ENCODE measurements at regions not wholly inside any gene's neighbourhood (a gene's known extent, or its start where the extent isn't known, plus 50 kb on each side); places are given as distances from the start of the nearest gene placed in this dataset.

DNA sequence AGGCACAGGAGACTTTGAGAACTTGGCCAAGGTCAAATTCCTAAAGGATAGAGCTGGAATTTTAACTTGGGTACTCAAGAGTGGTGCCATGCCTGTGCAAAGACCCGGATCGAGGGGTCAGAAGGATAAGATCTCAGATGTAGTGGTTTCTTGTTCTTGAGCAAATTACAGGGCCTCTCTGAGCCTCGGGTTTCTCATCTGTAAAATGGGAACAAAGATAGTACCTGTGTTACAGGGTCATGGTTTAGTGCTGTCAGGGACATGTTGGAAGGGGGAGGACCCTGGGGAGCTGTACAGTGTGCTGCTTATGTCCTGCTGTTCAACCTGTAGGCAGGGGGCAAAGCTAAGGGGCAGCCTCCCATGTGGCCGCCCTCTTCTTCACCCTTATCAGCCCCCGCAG lies 173.5 kb upstream of the HAAO start:
- DNase-seq = no peak
- TF ChIP-seq, protein P1, sequence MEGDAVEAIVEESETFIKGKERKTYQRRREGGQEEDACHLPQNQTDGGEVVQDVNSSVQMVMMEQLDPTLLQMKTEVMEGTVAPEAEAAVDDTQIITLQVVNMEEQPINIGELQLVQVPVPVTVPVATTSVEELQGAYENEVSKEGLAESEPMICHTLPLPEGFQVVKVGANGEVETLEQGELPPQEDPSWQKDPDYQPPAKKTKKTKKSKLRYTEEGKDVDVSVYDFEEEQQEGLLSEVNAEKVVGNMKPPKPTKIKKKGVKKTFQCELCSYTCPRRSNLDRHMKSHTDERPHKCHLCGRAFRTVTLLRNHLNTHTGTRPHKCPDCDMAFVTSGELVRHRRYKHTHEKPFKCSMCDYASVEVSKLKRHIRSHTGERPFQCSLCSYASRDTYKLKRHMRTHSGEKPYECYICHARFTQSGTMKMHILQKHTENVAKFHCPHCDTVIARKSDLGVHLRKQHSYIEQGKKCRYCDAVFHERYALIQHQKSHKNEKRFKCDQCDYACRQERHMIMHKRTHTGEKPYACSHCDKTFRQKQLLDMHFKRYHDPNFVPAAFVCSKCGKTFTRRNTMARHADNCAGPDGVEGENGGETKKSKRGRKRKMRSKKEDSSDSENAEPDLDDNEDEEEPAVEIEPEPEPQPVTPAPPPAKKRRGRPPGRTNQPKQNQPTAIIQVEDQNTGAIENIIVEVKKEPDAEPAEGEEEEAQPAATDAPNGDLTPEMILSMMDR (IDR thresholded peaks at IDR 0.05) = no peak
- H3K27me3 Mint-ChIP-seq (ENCODE audit: low read depth, poor library complexity) = peaks cover 9% of the 10 kb centered on the region
- no peak overlapping the region for H3K4me3 Mint-ChIP-seq
- H3K27ac Mint-ChIP-seq = no peak overlapping the region
- H3K9me3 Mint-ChIP-seq = no peaks in the 10 kb centered on the region
- peaks cover 71% of the 10 kb centered on the region for H3K4me1 Mint-ChIP-seq
- H3K36me3 Mint-ChIP-seq (ENCODE audit: low read depth) = no peaks in the 10 kb centered on the region

DNA sequence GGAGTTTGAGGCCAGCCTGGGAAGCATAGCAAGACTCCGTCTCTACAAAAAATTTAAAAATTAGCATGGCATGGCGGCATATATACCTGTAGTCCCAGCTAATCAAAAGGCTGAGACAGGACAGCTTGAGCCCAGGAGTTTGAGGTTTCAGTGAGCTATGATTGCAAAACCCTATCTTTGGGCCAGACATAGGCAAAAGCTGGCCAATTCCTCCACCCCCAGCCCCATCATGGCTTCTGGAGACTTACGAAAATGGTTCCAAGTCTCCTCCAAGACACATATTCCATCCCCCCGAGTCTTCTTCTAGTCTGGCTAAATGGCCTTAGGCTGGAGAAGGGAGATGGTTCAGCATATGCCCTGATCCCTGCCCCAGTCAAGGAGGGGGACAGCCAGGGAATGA lies 172.8 kb upstream of the HAAO start:
- TF ChIP-seq, protein P1 (IDR thresholded peaks at IDR 0.05) = no peak

DNA sequence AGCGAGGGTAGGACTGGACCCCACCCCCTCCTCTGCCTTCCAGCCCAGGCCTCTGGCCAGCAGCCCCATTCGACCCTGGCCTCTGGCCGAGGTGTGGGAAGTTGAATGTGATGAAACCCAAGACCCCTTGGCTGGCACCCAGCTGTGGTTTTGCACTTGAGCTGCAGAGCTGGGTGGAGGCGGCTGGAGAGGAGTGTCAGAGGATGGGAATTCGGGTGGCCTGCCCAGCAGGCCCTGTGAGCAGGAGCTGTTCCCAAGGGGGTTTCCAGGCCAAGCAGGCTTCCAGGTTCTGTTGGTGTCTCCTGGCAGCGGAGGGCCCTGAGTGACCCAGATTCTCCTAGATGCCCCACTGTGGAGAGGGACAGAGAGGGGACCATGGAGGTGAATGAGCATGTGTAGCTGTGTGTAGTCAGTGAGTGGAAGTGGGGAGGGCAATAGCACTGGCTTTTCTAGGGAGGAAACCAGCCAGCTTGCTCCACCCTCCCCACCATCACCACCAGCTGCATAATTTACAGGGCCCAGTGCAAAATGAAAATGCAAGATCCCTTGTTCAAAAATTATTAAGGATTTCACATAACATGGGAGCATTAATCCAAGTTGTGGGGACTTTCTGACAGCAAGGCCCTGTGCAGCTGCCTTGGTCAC lies 172.2 kb upstream of the HAAO start:
- DNase-seq = no peak
- Mint-ChIP-seq H3K27me3 (ENCODE audit: low read depth, poor library complexity) (peaks cover 6% of the 10 kb centered on the region), H3K4me3 (no peak overlapping the region), H3K27ac (no peak overlapping the region), H3K4me1 (peaks cover 76% of the 10 kb centered on the region), H3K9me3 (no peaks in the 10 kb centered on the region), H3K36me3 (ENCODE audit: low read depth) (no peaks in the 10 kb centered on the region)
- TF ChIP-seq, protein P1 (IDR thresholded peaks at IDR 0.05) = no peak

More for the DNA sequence above, 172.8 kb upstream of the HAAO start:
- no peak overlapping the region for H3K4me3 Mint-ChIP-seq
- peaks cover 76% of the 10 kb centered on the region for H3K4me1 Mint-ChIP-seq
- H3K9me3 Mint-ChIP-seq = no peaks in the 10 kb centered on the region
- peaks cover 9% of the 10 kb centered on the region for H3K27me3 Mint-ChIP-seq (ENCODE audit: low read depth, poor library complexity)
- no peak for DNase-seq
- no peaks in the 10 kb centered on the region for H3K36me3 Mint-ChIP-seq (ENCODE audit: low read depth)
- H3K27ac Mint-ChIP-seq = no peak overlapping the region

DNA sequence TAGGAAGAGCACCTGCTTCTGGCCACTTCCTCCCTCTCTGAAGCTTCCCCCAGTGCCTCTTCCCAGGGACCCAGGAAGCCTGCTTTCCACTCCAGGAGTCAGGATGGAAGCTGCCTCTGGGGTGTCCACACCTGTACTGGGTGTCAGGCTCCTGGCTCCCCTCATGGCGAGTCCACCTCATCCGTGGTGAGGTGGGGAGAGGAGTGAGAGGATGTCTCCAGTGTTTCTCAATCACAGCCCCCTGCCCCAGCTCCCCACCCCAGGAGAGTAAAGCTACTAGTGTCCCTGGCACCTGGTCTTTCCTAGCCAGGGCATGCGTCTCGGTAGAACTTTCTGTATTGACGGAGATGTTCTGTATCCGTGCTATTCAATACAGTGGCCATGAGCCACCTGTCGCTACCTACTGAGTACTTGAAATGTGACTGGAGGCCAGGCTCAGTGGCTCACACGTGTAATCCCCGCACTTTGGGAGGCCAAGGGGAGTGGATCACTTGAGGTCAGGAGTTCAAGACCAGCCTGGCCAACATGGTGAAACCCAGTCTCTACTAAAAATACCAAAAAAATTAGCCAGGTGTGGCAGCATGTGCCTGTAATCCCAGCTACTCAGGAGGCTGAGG lies 171.2 kb upstream of the HAAO start:
- no peak overlapping the region for H3K27ac Mint-ChIP-seq
- no peaks in the 10 kb centered on the region for H3K36me3 Mint-ChIP-seq (ENCODE audit: low read depth)
- TF ChIP-seq, protein P1 (IDR thresholded peaks at IDR 0.05) = no peak
- no peak overlapping the region for H3K4me3 Mint-ChIP-seq
- peaks cover 6% of the 10 kb centered on the region for H3K27me3 Mint-ChIP-seq (ENCODE audit: low read depth, poor library complexity)
- H3K9me3 Mint-ChIP-seq = no peaks in the 10 kb centered on the region
- peaks cover 74% of the 10 kb centered on the region for H3K4me1 Mint-ChIP-seq
- DNase-seq = no peak

DNA sequence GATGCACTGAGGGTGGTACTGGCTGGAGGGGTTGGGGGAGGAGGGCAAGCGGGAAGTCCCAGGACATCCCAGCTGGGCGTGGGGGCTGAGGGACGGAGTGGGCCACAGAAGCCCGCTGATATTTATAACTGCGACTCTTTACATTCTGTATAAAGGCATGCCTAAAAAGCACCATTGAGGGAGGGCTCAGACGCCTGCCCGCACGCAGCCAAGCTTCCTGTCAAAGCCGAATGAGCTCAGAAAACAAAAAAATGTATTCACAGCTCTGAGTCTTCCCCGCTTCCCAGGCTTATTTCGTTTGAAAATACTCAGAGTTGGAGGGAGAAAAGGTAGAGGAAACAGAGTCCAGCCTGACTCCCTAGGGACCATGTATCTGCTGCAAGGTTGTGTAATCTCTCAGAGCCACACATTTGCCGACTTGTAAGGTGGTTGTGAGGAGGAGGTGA lies 170.1 kb upstream of the HAAO start:
- DNase-seq = no peak
- peak overlapping the region; percentile 77 for H3K27ac Mint-ChIP-seq
- no peak overlapping the region for H3K4me3 Mint-ChIP-seq
- H3K9me3 Mint-ChIP-seq = no peaks in the 10 kb centered on the region
- TF ChIP-seq, protein P1 (IDR thresholded peaks at IDR 0.05) = no peak
- H3K4me1 Mint-ChIP-seq = peaks cover 71% of the 10 kb centered on the region
- no peaks in the 10 kb centered on the region for H3K36me3 Mint-ChIP-seq (ENCODE audit: low read depth)
- H3K27me3 Mint-ChIP-seq (ENCODE audit: low read depth, poor library complexity) = peaks cover 6% of the 10 kb centered on the region

DNA sequence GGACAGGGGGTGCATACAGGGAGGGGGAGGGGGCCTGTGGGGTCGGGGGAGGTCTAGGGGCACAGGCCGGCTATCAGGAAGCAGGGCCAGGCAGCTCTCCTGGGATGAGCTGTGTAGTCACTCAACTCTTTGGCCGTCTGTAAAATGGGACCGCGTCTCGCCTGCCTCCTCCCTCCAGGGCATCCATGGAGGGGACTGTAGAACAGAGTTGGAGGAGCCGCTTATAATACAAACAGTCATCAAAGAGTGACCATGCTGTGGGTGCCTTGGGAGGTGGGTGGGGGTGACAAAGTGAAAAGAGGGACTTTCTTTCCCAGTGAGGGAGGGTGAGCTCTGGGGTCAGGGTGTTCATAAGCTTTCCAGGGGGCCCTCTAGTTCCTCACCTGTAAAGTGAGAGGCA lies 169.6 kb upstream of the HAAO start:
- TF ChIP-seq, protein P1 (IDR thresholded peaks at IDR 0.05) = no peak
- Mint-ChIP-seq H3K4me3 (no peak overlapping the region), H3K27ac (peak overlapping the region; percentile 99), H3K36me3 (ENCODE audit: low read depth) (no peaks in the 10 kb centered on the region), H3K4me1 (peaks cover 65% of the 10 kb centered on the region), H3K27me3 (ENCODE audit: low read depth, poor library complexity) (peaks cover 6% of the 10 kb centered on the region), H3K9me3 (no peaks in the 10 kb centered on the region)
- DNase-seq = no peak

All from nephron progenitor cell (in vitro differentiated cells).